ENCODE measurements at regions not wholly inside any gene's neighbourhood (a gene's known extent, or its start where the extent isn't known, plus 50 kb on each side); places are given as distances from the start of the nearest gene placed in this dataset.

GRCh38 chr12:22856178-22856577 lies 231.2 kb downstream of the ETNK1 start:
- no peak for TF ChIP-seq CTCF (tag by site-specific recombination; IDR thresholded peaks at IDR 0.05)
- no peak for TF ChIP-seq ZNF146 (tag by site-specific recombination; IDR thresholded peaks at IDR 0.05)
- no peak for TF ChIP-seq ZBTB11 (tag by site-specific recombination; conservative IDR thresholded peaks at IDR 0.05; ENCODE audit: low read depth)
- no peak for TF ChIP-seq ZNF530 (tag by site-specific recombination; IDR thresholded peaks at IDR 0.05; ENCODE audit: low read depth)
- TF ChIP-seq SETDB1 (IDR thresholded peaks at IDR 0.05; ENCODE audit: insufficient read length, low read length): no peak
- no peak for TF ChIP-seq ZNF785 (tag by site-specific recombination; IDR thresholded peaks at IDR 0.05)
- TF ChIP-seq ZNF23 (tag by site-specific recombination; IDR thresholded peaks at IDR 0.05; ENCODE audit: borderline replicate concordance): no peak
